NCI-H2081 (cell line): ENCODE measurements at regions not wholly inside any gene's neighbourhood (a gene's known extent, or its start where the extent isn't known, plus 50 kb on each side); places are given as distances from the start of the nearest gene placed in this dataset.
A peak's percentile ranks its signal among the peaks of the same experiment; 100 is the strongest.

Source experiments
- DNase-seq, 2 experiments: peaks; one replicate each; lab custom pipeline; 2025; lab: John Stamatoyannopoulos, UW

GRCh38 chr4:52234561-52235440, 183.7 kb downstream of the SPATA18 start:
- peak in 1 of 2 experiments; percentile 58 for DNase-seq

GRCh38 chr4:52235552-52236201, 184.6 kb downstream of the SPATA18 start:
- no peak for DNase-seq

- no peak for DNase-seq
Measured at GRCh38 chr4:52241916-52242315, 190.8 kb downstream of the SPATA18 start.

- no peak for DNase-seq
Measured at GRCh38 chr4:52243367-52243766, 192.3 kb downstream of the SPATA18 start.

GRCh38 chr4:52244103-52244775, 193.1 kb downstream of the SPATA18 start:
- no peak for DNase-seq

GRCh38 chr4:52244848-52245247, 193.7 kb downstream of the SPATA18 start:
- peak; percentile 55 to 84 for DNase-seq

GRCh38 chr4:52246827-52247226, 195.7 kb downstream of the SPATA18 start:
- DNase-seq = no peak

- DNase-seq = no peak
Measured at GRCh38 chr4:52247941-52248340, 196.8 kb downstream of the SPATA18 start.

GRCh38 chr4:52248820-52249219, 197.7 kb downstream of the SPATA18 start:
- no peak for DNase-seq

GRCh38 chr4:52249581-52249980, 198.5 kb downstream of the SPATA18 start:
- no peak for DNase-seq

GRCh38 chr4:52250154-52250553, 199.1 kb downstream of the SPATA18 start:
- no peak for DNase-seq

- no peak for DNase-seq
Measured at GRCh38 chr4:52251864-52252263, 200.8 kb downstream of the SPATA18 start.

- DNase-seq = no peak
Measured at GRCh38 chr4:52253025-52253424, 201.9 kb downstream of the SPATA18 start.

GRCh38 chr4:52256522-52256921, 205.4 kb downstream of the SPATA18 start:
- DNase-seq = no peak

GRCh38 chr4:52259978-52260377, 208.9 kb downstream of the SPATA18 start:
- peak in 1 of 2 experiments; percentile 24 for DNase-seq

- no peak for DNase-seq
Measured at GRCh38 chr4:52260514-52261210, 209.6 kb downstream of the SPATA18 start.

- peak in 1 of 2 experiments; percentile 12 for DNase-seq
Measured at GRCh38 chr4:52263607-52264006, 212.5 kb downstream of the SPATA18 start.

- DNase-seq = peak in 1 of 2 experiments; percentile 40
Measured at GRCh38 chr4:52265781-52266525, 214.8 kb downstream of the SPATA18 start.

GRCh38 chr4:52266537-52267137, 215.5 kb downstream of the SPATA18 start:
- peak in 1 of 2 experiments; percentile 8 for DNase-seq

GRCh38 chr4:52269761-52270160, 218.7 kb downstream of the SPATA18 start:
- DNase-seq = no peak

- DNase-seq = no peak
Measured at GRCh38 chr4:52273885-52274284, 222.8 kb downstream of the SPATA18 start.
